ENCODE measurements at regions not wholly inside any gene's neighbourhood (a gene's known extent, or its start where the extent isn't known, plus 50 kb on each side); places are given as distances from the start of the nearest gene placed in this dataset.

DNA sequence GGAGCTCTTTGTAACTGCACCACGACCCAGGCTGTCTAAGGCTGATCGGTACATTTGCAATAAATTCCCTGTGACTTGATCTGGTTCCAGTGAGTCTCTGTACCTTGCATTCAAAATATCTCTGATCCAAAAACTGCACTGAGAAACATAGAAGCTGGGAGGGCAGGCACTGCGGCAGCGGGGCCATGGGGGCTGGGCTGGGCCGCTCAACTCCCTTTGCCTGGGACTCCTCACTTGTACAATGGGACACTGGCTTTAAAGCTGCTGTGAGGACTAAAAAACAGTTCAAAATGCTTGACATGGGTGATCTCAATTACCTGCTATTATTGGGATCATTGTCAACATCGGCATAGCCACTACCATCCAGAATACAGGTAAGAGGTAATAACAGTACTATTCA, 644.0 kb downstream of the AJAP1 start:
- no peak overlapping the region for H3K4me3 ChIP-seq (ENCODE audit: low read depth, low read length)
- TF ChIP-seq, protein P1, sequence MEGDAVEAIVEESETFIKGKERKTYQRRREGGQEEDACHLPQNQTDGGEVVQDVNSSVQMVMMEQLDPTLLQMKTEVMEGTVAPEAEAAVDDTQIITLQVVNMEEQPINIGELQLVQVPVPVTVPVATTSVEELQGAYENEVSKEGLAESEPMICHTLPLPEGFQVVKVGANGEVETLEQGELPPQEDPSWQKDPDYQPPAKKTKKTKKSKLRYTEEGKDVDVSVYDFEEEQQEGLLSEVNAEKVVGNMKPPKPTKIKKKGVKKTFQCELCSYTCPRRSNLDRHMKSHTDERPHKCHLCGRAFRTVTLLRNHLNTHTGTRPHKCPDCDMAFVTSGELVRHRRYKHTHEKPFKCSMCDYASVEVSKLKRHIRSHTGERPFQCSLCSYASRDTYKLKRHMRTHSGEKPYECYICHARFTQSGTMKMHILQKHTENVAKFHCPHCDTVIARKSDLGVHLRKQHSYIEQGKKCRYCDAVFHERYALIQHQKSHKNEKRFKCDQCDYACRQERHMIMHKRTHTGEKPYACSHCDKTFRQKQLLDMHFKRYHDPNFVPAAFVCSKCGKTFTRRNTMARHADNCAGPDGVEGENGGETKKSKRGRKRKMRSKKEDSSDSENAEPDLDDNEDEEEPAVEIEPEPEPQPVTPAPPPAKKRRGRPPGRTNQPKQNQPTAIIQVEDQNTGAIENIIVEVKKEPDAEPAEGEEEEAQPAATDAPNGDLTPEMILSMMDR (IDR thresholded peaks at IDR 0.05; ENCODE audit: insufficient read depth, low read depth, low read length, missing control alignments), result no peak
- DNase-seq (ENCODE audit: low read depth), result no peak

DNA sequence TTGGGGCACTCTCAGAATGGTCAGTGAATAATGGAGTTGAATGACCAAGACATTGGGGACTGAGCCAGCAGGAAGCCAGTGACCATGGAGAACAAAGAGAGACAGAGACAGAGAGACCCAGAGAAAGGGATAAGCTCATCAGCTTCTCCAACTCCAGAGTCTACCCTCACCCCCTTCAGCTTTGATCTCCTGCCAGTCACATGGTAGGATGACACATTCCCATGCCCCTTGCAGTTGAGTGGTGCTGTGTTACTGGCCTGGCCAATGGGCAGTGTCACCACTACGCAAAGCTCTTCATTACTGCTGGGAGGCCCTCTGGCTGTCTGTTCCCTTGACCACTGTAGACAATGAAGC, 643.5 kb downstream of the AJAP1 start:
- TF ChIP-seq, protein P1 (IDR thresholded peaks at IDR 0.05; ENCODE audit: insufficient read depth, low read depth, low read length, missing control alignments), result no peak
- H3K4me3 ChIP-seq (ENCODE audit: low read depth, low read length), result no peak overlapping the region
- DNase-seq (ENCODE audit: low read depth), result no peak

DNA sequence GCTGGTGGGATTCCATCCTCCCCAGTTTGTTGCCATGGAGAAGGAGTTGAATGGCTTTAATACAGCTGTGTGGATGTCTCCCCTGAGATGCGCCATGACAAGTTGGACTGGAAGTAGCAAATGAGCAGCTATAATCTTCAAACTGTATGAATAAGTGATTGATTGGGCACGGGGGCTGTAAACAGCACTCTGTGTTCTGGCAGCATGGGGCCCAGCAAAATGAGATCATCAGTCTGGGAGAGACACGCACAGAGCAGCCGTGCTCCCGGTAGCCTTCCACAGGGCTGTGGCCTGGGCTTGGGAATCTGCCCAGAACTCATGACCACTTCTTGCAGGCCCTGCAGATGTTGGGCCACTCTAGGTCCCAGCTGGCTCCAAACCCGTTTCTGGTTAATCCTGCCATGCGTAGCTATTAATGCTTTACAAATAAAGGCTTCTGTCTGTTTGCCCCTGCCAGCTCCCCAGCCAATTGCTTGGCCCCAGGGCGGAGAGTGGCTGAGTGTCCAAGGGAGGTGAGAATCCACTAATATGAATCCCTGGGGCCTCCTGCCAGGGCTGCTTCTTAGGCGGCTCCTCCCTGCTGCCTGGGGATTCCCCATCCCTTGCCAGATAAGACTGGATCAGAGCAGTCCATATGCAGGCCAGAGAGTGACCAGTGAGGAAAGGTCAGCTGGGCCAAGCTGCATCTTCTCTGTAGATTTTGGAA, 642.9 kb downstream of the AJAP1 start:
- TF ChIP-seq, protein P1 (IDR thresholded peaks at IDR 0.05; ENCODE audit: insufficient read depth, low read depth, low read length, missing control alignments), result no peak

DNA sequence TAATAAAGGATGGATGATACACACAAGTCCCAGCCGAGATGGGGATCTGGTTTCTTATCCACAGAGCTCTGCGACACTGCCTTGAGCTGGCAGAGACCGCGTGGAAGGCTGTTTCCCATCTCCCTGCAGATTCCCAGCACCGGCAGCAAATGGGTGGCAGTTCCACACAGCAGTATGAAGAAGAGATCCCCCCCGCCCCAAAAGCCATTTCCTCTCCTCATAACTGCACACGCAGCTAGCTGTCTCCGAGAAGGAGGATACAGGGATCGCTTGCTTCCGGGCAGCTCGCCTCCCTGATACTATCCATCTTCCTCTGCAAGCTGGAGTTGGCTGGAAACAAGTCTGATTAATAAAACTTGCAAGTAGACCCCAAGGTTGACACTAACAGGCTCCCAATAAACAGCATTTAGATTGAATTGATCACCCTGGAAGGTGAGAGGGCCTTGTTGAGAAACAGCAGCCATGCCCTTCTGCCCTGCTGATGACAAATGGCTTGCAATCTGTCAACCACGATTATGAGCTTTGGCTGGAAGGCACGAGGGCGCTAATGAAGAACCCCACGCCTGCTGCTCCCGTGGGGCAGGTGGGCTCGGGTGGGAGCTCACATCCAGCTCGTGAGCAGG, 642.3 kb downstream of the AJAP1 start:
- no peak for DNase-seq (ENCODE audit: low read depth)
- TF ChIP-seq, protein P1 (IDR thresholded peaks at IDR 0.05; ENCODE audit: insufficient read depth, low read depth, low read length, missing control alignments), result no peak
- no peak overlapping the region for H3K4me3 ChIP-seq (ENCODE audit: low read depth, low read length)

More for the DNA sequence above, 642.9 kb downstream of the AJAP1 start:
- DNase-seq (ENCODE audit: low read depth), result no peak
- no peak overlapping the region for H3K4me3 ChIP-seq (ENCODE audit: low read depth, low read length)

DNA sequence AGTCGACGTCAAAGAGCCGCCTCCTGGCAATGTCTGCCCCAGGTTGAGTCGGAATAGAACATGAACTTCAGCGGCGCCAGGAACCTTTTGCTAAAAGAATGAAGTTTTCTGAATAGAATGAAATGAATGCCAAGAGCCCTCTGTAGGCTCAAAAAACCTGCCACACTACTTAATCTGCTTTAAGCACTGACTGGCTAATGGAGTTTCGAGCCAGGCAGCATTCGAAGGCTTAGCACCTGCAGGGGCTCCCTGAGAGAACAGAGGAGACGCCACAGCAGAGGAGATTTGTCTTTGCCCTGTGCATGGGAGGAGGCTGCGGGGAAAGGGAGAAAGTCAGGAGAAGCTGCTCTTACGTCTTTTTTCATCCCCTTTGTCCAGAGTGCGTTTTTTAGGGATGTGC, 641.7 kb downstream of the AJAP1 start:
- no peak overlapping the region for H3K4me3 ChIP-seq (ENCODE audit: low read depth, low read length)
- DNase-seq (ENCODE audit: low read depth), result no peak
- TF ChIP-seq, protein P1 (IDR thresholded peaks at IDR 0.05; ENCODE audit: insufficient read depth, low read depth, low read length, missing control alignments), result no peak

DNA sequence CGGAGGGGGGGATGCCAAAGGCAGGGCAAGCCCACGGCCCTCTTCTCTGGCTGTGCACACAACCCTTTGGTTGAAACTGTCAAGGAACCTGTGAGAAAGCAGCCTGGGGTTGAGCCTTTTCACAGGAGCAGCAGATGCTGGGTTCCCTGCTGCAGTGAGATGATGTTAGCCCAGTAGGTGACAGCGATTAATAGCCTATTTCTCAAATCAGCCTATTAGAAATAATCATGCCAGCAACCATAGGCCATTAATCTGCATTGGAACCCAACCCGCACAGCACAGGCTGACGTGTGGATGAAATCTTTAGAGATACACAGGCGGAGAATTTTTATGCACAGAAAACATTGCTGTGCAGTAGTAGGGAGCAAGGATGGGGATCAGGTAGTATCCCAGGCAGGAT, 637.5 kb downstream of the AJAP1 start:
- H3K4me3 ChIP-seq (ENCODE audit: low read depth, low read length), result no peak overlapping the region
- TF ChIP-seq, protein P1 (IDR thresholded peaks at IDR 0.05; ENCODE audit: insufficient read depth, low read depth, low read length, missing control alignments), result no peak
- no peak for DNase-seq (ENCODE audit: low read depth)

Measured in GM12865 (cell line).